Esophagus squamous epithelium (tissue), 5 donors: ENCODE measurements at regions not wholly inside any gene's neighbourhood (a gene's known extent, or its start where the extent isn't known, plus 50 kb on each side); places are given as distances from the start of the nearest gene placed in this dataset.

Experiments
- DNase-seq: peaks from one replicate; lab custom pipeline; 2025; lab: John Stamatoyannopoulos, UW
- H3K27ac ChIP-seq, 4 donors: fragments of 200-600 bp; sonication (generic); one replicate each; pipeline ENCODE4 v1.5.1; 2016 to 2019; ENCODE audit warnings: mild to moderate bottlenecking in 1 of 4
- H3K27me3 ChIP-seq, 4 donors: fragments of 200-600 bp; sonication (generic); 1 replicate in 3 of 4; 2 replicates in 1 of 4; pipeline versions ENCODE4 v1.5.1 to v1.6.0; 2017 to 2021; ENCODE audit warnings: antibody characterized with exemption in 1 of 4
- H3K36me3 ChIP-seq, 3 donors: fragments of 200-600 bp; sonication (generic); one replicate each; pipeline ENCODE4 v1.5.1; 2016 to 2019
- H3K4me1 ChIP-seq, 3 donors: fragments of 200-600 bp; sonication (generic); one replicate each; pipeline ENCODE4 v1.5.1; 2017 to 2019
- H3K4me3 ChIP-seq, 4 donors: fragments of 200-600 bp; sonication (generic); 1 replicate in 3 of 4; 2 replicates in 1 of 4; pipeline ENCODE4 v1.5.1; 2016 to 2019; ENCODE audit warnings: mild to moderate bottlenecking in 2 of 4, moderate library complexity in 1 of 4
- H3K9me3 ChIP-seq, 3 donors: fragments of 200-600 bp; sonication (generic); one replicate each; pipeline ENCODE4 v1.5.1; 2016 to 2019
- POLR2A ChIP-seq, 4 donors: fragments of 450-650 bp; IDR thresholded peaks; one replicate each; pipeline ENCODE4 v1.6.1; 2017; ENCODE audit warnings: antibody characterized with exemption in 4 of 4, mild to moderate bottlenecking in 4 of 4, moderate library complexity in 3 of 4
- WGBS, 2 donors: methylation state at CpG; one replicate each; pipeline ENCODE4 v1.1.5; 2018; 5-methylcytosine and 5-hydroxymethylcytosine counted together
- intact Hi-C: fragments of 100-400 bp; cut with DNase I; formaldehyde crosslinking; loops from one replicate; pipeline ENCODE4 v1.15.0; 2022
- TF ChIP-seq, protein P1 (sequence below), 6 experiments: fragments of 450-650 bp in 4 of 6; fragments of 200-600 bp in 2 of 6; sonication (generic) in 2 of 6; IDR thresholded peaks; one replicate each; pipeline ENCODE4 v1.5.1; 2016 to 2019; ENCODE audit warnings: antibody characterized with exemption in 6 of 6, mild to moderate bottlenecking in 4 of 6, moderate library complexity in 4 of 6
- donor health status: DM: yes; HTN: yes; CAD: no.

DNA sequence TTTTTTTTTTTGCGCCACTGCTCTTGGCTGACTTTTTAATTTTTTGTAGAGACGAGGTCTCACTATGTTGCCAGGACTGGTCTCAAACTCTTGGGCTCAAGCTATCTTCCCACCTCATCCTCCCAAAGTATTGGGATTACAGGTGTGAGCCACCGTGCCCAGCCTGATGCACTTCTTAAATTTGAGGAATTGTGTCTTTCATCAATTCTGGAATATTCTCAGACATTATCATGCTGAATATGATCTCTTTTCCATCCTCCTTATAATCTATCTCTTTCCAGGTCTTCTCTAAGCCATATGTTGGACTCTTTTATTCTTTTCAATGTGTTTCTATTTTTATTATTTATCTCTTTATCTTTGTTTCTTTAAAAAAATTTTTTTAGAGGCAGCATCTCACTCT lies 196.2 kb upstream of the IER5L start:
- no peak overlapping the region for H3K4me3 ChIP-seq
- no peak overlapping the region for H3K27ac ChIP-seq
- intact Hi-C loops = no loop called here
- TF ChIP-seq, protein P1, sequence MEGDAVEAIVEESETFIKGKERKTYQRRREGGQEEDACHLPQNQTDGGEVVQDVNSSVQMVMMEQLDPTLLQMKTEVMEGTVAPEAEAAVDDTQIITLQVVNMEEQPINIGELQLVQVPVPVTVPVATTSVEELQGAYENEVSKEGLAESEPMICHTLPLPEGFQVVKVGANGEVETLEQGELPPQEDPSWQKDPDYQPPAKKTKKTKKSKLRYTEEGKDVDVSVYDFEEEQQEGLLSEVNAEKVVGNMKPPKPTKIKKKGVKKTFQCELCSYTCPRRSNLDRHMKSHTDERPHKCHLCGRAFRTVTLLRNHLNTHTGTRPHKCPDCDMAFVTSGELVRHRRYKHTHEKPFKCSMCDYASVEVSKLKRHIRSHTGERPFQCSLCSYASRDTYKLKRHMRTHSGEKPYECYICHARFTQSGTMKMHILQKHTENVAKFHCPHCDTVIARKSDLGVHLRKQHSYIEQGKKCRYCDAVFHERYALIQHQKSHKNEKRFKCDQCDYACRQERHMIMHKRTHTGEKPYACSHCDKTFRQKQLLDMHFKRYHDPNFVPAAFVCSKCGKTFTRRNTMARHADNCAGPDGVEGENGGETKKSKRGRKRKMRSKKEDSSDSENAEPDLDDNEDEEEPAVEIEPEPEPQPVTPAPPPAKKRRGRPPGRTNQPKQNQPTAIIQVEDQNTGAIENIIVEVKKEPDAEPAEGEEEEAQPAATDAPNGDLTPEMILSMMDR (IDR thresholded peaks at IDR 0.05) = no peak
- no peak for TF ChIP-seq POLR2A (IDR thresholded peaks at IDR 0.05)
- no peaks in the 10 kb centered on the region for H3K27me3 ChIP-seq
- WGBS, 2 donors = 87 to 93% methylated on average over 3 of the region's 3 CpGs
- no peaks in the 10 kb centered on the region for H3K9me3 ChIP-seq
- no peaks in the 10 kb centered on the region for H3K4me1 ChIP-seq
- no peaks in the 10 kb centered on the region for H3K36me3 ChIP-seq
- no peak for DNase-seq

DNA sequence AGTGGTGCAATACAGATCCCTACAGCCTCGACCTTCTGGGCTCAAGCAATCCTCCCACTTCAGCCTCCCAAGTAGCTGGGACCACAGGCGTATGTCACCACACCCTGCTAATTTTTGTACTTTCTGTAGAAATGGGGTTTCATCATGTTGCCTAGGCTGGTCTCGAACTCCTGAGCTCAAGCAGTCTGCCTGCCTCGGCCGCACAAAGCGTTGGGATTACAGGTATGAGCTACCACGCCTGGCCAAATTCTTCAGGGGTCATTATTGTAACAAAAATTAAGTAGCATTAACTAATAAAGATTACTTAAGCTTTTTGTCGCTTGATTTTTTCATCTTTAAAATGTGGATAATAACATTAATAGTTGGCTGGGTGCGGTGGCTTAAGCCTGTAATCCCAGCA lies 195.3 kb upstream of the IER5L start:
- intact Hi-C loops = no loop called here
- WGBS, 2 donors = 90 to 92% methylated on average over 9 of the region's 9 CpGs
- TF ChIP-seq, protein P1 (IDR thresholded peaks at IDR 0.05) = no peak
- no peak for TF ChIP-seq POLR2A (IDR thresholded peaks at IDR 0.05)
- H3K9me3 ChIP-seq = no peaks in the 10 kb centered on the region
- H3K4me1 ChIP-seq = no peaks in the 10 kb centered on the region
- H3K36me3 ChIP-seq = no peaks in the 10 kb centered on the region
- DNase-seq = no peak
- H3K4me3 ChIP-seq = no peak overlapping the region
- H3K27ac ChIP-seq = no peak overlapping the region
- H3K27me3 ChIP-seq = no peaks in the 10 kb centered on the region

DNA sequence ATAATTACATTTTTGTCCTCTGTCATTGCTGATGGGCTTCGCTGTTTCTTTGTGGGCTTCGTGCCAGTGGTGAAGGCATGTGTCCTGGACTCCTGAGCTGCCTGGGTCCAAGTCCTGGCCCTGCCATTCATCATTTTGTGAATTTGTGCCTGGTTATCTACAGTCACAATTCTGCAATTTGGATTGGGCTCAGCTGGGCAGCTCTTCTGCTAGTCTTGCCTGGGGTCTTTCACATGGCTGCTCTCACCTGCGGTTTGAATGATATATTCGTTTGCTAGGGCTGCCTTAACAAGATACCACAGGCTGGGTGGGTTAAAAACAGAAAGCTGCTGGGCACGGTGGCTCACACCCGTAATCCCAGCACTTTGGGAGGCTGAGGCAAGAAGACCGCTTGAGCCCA lies 192.7 kb upstream of the IER5L start:
- Histone ChIP-seq H3K36me3 (no peaks in the 10 kb centered on the region), H3K9me3 (no peaks in the 10 kb centered on the region), H3K27ac (no peak overlapping the region), H3K27me3 (no peaks in the 10 kb centered on the region), H3K4me3 (no peak overlapping the region), H3K4me1 (no peaks in the 10 kb centered on the region)
- intact Hi-C loops = no loop called here
- DNase-seq = no peak
- TF ChIP-seq, protein P1 (IDR thresholded peaks at IDR 0.05) = no peak
- no peak for TF ChIP-seq POLR2A (IDR thresholded peaks at IDR 0.05)
- WGBS, 2 donors = 84 to 94% methylated on average over 6 to 7 of the region's 7 CpGs

DNA sequence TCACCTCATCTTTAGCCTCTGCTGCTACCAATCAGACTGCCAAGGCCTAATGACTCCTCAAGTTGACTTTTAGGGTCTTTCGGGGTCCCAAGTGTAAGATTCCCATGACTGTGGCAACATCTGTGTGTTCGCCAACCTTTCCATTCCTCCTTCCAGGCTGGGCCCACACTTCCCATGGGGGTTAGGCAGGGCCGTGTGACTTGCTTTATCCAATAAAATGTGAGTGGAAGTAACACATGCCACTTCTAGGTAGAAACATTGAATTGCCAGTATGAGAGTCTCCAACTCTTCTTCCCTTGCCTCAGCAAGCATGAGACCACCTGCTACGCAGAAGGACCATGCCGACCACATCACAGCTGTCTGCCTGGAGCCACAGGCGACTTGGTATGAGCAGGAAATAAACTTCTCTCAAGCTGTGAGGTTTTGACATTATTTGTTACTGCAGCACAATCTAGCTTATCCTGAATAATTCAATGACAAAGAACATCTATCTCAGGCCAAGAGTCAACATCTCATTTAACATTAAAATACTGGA lies 190.4 kb upstream of the IER5L start:
- DNase-seq = no peak
- TF ChIP-seq, protein P1 (IDR thresholded peaks at IDR 0.05) = no peak
- TF ChIP-seq POLR2A (IDR thresholded peaks at IDR 0.05) = no peak
- no peaks in the 10 kb centered on the region for H3K9me3 ChIP-seq
- WGBS, 2 donors = 92 to 95% methylated on average over 4 to 6 of the region's 6 CpGs
- no peaks in the 10 kb centered on the region for H3K36me3 ChIP-seq
- H3K4me3 ChIP-seq = no peak overlapping the region
- H3K27me3 ChIP-seq = no peaks in the 10 kb centered on the region
- intact Hi-C loops = no loop called here
- H3K27ac ChIP-seq = no peak overlapping the region
- H3K4me1 ChIP-seq = no peaks in the 10 kb centered on the region

DNA sequence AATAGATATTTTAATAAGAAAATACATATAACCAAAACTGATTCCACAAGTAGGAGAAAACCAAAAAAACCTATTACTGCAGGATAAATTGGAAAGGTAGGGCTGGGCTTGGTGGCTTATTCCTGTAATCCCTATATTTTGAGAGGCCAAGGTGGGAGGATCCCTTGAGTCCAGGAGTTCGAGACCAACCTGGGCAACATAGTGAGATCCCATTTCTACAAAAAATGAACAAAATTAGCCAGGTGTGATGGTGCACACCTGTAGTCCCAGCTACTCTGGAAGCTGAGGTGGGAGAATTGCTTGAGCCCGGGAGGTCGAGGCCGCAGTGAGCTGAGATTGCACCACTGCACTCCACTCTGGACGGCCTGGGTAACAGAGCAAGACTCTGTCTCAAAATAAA lies 189.2 kb upstream of the IER5L start:
- Histone ChIP-seq H3K9me3 (no peaks in the 10 kb centered on the region), H3K36me3 (no peaks in the 10 kb centered on the region), H3K4me3 (no peak overlapping the region), H3K27ac (no peak overlapping the region), H3K27me3 (no peaks in the 10 kb centered on the region), H3K4me1 (peaks cover 2 to 5% (median 3%) of the 10 kb centered on the region in 3 donors)
- no peak for DNase-seq
- no peak for TF ChIP-seq POLR2A (IDR thresholded peaks at IDR 0.05)
- TF ChIP-seq, protein P1 (IDR thresholded peaks at IDR 0.05) = no peak
- intact Hi-C loops = no loop called here
- 92 to 100% methylated on average over 5 of the region's 5 CpGs for WGBS, 2 donors
